ENCODE measurements at regions not wholly inside any gene's neighbourhood (a gene's known extent, or its start where the extent isn't known, plus 50 kb on each side); places are given as distances from the start of the nearest gene placed in this dataset.
A peak's percentile ranks its signal among the peaks of the same experiment; 100 is the strongest.

DNA sequence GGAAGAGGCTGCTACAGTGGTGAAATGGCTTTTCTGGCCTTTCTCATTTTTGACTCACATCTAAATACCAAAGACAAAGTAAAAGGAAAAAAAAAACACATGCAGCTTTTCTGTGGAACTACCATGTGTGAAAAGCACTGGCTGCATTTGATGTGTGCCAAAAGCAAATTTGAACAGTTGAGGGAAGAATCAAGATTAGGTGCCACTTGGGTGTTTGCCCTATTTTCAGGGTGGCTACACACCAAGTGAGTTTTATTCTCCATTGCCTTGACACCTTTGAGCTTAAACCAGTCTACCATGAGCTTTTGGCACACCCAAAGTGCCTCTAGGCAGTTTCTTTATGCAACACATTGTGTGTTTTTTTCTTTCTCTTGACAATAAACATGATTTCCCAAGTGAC lies 423.9 kb downstream of the FAM133A start:
- TF ChIP-seq, protein P1, sequence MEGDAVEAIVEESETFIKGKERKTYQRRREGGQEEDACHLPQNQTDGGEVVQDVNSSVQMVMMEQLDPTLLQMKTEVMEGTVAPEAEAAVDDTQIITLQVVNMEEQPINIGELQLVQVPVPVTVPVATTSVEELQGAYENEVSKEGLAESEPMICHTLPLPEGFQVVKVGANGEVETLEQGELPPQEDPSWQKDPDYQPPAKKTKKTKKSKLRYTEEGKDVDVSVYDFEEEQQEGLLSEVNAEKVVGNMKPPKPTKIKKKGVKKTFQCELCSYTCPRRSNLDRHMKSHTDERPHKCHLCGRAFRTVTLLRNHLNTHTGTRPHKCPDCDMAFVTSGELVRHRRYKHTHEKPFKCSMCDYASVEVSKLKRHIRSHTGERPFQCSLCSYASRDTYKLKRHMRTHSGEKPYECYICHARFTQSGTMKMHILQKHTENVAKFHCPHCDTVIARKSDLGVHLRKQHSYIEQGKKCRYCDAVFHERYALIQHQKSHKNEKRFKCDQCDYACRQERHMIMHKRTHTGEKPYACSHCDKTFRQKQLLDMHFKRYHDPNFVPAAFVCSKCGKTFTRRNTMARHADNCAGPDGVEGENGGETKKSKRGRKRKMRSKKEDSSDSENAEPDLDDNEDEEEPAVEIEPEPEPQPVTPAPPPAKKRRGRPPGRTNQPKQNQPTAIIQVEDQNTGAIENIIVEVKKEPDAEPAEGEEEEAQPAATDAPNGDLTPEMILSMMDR (conservative IDR thresholded peaks at IDR 0.05): no peak
- TF ChIP-seq ZFX (IDR thresholded peaks at IDR 0.05): no peak
- no peak overlapping the region for H3K27ac ChIP-seq

DNA sequence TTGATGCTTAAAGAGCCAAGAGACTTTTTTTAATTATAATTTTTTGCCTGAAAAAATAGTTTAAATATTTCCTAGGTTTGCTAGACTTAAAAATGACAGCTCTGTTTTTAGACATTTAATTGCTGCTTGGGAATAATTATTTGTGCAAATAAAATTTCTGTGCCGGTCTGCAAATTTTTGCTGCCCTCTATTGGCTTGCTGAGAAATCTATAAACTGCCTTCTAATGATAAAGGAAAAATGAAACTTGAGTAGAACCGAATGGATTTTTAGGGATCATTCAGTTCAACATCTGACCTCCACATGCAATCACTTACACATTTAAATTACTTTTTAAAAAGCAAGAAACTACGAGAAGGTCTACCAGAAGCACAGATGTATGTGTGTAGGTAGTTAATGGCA lies 434.0 kb downstream of the FAM133A start:
- TF ChIP-seq, protein P1 (conservative IDR thresholded peaks at IDR 0.05): peak; percentile 63
- no peak for TF ChIP-seq ZFX (IDR thresholded peaks at IDR 0.05)
- no peak overlapping the region for H3K27ac ChIP-seq

DNA sequence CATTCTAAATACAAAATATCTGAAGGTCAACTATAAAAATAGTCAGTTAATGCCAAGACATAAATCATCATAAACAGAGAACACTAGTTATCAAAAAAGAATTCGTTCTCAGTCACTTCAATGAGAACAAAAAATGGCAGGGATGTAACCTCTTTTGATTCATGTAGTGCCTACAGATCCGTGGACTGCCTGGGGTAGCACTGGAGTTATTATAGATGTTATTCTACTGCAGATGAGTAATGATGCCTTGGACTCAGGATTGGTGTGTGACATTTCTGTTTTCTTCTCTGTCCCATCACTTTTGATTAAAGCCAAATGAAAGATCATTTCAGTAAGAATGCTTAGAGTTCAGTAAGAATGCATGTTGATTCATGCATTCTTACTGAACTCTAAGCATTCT lies 440.4 kb downstream of the FAM133A start:
- no peak overlapping the region for H3K27ac ChIP-seq
- no peak for TF ChIP-seq ZFX (IDR thresholded peaks at IDR 0.05)
- TF ChIP-seq, protein P1 (conservative IDR thresholded peaks at IDR 0.05): no peak

DNA sequence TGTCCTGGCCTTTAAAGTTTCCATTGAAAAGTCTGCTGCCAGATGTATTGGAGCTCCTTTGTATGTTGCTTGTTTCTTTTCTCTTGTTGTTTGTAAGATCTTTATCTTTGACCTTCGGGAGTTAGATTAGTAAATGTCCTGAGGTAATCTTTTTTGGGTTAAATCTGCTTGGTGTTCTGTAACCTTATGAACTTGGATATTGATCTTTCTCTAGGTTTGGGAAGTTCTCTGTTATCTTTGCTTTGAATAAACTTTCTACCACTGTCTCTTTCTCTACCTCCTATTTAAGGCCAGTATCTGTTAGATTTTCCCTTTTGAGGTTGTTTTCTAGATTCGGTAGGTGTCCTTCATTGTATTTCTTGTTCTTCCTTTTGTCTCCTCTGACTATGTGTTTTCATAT lies 447.8 kb downstream of the FAM133A start:
- no peak overlapping the region for H3K27ac ChIP-seq
- TF ChIP-seq, protein P1 (conservative IDR thresholded peaks at IDR 0.05): no peak
- no peak for TF ChIP-seq ZFX (IDR thresholded peaks at IDR 0.05)

DNA sequence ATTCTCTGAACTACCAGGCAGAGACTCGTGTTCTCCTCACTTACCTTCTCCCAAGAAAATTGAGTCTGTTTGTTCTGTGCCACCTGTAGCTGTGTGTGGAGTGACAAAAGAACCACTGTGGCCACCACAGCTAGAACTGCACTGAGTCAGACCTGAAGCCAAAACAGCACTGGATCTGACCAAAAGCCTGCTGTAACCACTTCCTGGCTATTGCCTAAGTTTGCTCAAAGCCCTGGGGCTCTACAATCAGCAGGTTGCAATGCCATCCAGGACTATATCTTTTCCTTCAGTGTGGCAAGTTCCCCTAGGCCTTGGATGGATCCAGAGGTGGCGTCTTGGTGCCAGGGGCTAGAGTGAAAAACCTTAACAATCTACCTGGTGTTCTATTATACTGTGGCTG lies 449.1 kb downstream of the FAM133A start:
- TF ChIP-seq, protein P1 (conservative IDR thresholded peaks at IDR 0.05): no peak
- no peak for TF ChIP-seq ZFX (IDR thresholded peaks at IDR 0.05)
- H3K27ac ChIP-seq: no peak overlapping the region

DNA sequence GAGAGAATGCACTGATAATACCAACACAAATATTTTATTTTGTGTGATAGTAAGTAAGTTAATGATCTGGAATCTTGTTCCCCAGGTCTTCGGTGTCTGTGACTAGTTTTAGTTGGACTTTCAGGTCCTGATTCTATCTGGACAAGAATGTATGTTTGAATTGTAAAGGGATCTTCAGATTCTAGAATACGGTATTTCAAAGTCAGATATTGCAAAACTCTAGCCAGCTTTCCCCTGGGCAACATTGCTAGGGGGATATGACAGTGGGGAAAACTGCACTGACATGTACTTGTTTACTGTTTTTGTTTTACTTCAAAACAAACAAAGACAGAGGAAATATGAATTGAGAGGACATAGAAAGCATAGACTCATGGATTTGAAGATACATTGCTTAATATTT lies 489.0 kb downstream of the FAM133A start:
- TF ChIP-seq ZFX (IDR thresholded peaks at IDR 0.05): no peak
- TF ChIP-seq, protein P1 (conservative IDR thresholded peaks at IDR 0.05): no peak
- H3K27ac ChIP-seq: no peak overlapping the region

DNA sequence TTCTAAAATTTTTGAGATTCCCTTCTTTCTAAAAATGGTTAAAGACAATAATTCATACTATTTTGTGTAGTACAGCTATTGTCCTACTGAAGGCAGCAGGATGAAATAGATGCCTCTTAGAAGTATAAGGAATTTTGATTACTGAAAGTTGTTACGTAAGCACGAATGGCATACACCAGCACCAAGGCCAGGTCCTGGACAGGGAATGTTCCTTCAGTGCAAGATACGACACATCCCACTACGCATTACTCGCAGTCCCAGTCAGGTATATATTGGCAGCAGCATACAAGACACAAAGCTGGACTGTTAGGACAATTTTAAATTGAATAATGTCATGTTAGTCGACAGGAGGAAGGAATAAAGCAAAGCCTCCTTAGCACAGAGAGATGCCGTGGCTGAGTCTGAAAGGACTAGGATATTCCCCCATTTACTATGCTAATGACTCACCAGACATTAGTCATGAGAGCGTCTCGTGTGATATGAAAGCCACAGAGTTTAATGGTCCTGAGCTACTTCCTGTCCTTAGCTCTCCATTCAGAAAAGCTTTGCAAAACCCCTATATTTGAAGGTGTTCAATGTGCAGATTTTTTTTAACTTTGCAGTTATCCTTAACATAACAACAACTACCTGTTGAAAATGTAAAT lies 504.3 kb downstream of the FAM133A start:
- H3K27ac ChIP-seq: no peak overlapping the region
- no peak for TF ChIP-seq ZFX (IDR thresholded peaks at IDR 0.05)
- TF ChIP-seq, protein P1 (conservative IDR thresholded peaks at IDR 0.05): no peak
